Vagina (tissue), 2 donors: ENCODE measurements at regions not wholly inside any gene's neighbourhood (a gene's known extent, or its start where the extent isn't known, plus 50 kb on each side); places are given as distances from the start of the nearest gene placed in this dataset.

Experiments used
- DNase-seq, 2 donors: peaks; one replicate each; pipeline ENCODE4 v3.0.0-alpha.2; 2017; ENCODE audit errors: extremely low spot score in 2 of 2
- H3K27ac ChIP-seq: fragments of 200-600 bp; sonication (generic); one replicate; pipeline ENCODE4 v1.5.1; 2019
- H3K27me3 ChIP-seq: fragments of 200-600 bp; sonication (generic); one replicate; pipeline ENCODE4 v1.5.1; 2019
- H3K36me3 ChIP-seq, 2 donors: fragments of 200-600 bp; sonication (generic); one replicate each; pipeline ENCODE4 v1.5.1; 2017 to 2019
- H3K4me1 ChIP-seq: fragments of 200-600 bp; sonication (generic); one replicate; pipeline ENCODE4 v1.5.1; 2019
- H3K4me3 ChIP-seq, 2 donors: fragments of 200-600 bp; sonication (generic); 1 replicate in 1 of 2; 2 replicates in 1 of 2; pipeline ENCODE4 v1.5.1; 2016 to 2019
- H3K9me3 ChIP-seq: fragments of 200-600 bp; sonication (generic); one replicate; pipeline ENCODE4 v1.5.1; 2019
- POLR2A ChIP-seq, 2 donors: fragments of 450-650 bp; IDR thresholded peaks; one replicate each; pipeline ENCODE4 v1.6.1; 2017; ENCODE audit warnings: antibody characterized with exemption in 2 of 2, mild to moderate bottlenecking in 2 of 2, moderate library complexity in 2 of 2
- POLR2AphosphoS5 ChIP-seq, 2 donors: sonication (generic); formaldehyde crosslinking; IDR thresholded peaks; one replicate each; pipeline ENCODE4 v1.9.0; 2017; ENCODE audit warnings: antibody characterized with exemption in 2 of 2, mild to moderate bottlenecking in 2 of 2, low read depth in 1 of 2; ENCODE audit not compliant: insufficient read depth in 1 of 2
- intact Hi-C: fragments of 100-400 bp; cut with DNase I; formaldehyde crosslinking; loops from one replicate; pipeline ENCODE4 v1.15.1; 2023
- TF ChIP-seq, protein P1 (sequence below), 3 experiments: fragments of 450-650 bp in 2 of 3; fragments of 200-600 bp in 1 of 3; sonication (generic) in 1 of 3; IDR thresholded peaks; one replicate each; pipeline ENCODE4 v1.5.1; 2017 to 2019; ENCODE audit warnings: antibody characterized with exemption in 3 of 3, mild to moderate bottlenecking in 2 of 3, moderate library complexity in 2 of 3

DNA sequence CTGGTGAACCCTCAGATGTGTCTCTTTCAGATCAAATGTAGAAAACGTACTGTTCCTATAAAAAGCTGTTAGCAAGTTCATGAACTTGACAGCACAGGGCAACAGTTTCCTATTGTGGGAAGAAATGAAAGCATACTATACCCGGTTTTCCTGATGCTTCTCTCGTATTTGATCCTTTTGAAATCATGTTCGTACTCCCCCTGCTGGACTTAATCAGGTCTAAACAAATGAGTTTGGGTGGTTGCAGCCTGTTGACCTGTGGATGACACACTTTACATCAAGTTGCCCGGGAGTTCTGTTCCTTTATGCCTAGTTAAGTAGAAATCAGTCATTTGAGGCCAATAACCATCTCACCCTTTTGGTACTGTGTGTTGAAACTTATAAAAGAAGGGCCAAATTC is 1992.3 kb downstream of the MAT2B start:
- Histone ChIP-seq H3K9me3 (no peaks in the 10 kb centered on the region), H3K36me3 (no peaks in the 10 kb centered on the region), H3K27ac (no peak overlapping the region), H3K27me3 (no peaks in the 10 kb centered on the region), H3K4me3 (no peak overlapping the region), H3K4me1 (no peaks in the 10 kb centered on the region)
- TF ChIP-seq POLR2A (IDR thresholded peaks at IDR 0.05) (no peak), POLR2AphosphoS5 (IDR thresholded peaks at IDR 0.05; ENCODE audit: insufficient read depth in 1 of 2, low read depth in 1 of 2) (no peak)
- TF ChIP-seq, protein P1, sequence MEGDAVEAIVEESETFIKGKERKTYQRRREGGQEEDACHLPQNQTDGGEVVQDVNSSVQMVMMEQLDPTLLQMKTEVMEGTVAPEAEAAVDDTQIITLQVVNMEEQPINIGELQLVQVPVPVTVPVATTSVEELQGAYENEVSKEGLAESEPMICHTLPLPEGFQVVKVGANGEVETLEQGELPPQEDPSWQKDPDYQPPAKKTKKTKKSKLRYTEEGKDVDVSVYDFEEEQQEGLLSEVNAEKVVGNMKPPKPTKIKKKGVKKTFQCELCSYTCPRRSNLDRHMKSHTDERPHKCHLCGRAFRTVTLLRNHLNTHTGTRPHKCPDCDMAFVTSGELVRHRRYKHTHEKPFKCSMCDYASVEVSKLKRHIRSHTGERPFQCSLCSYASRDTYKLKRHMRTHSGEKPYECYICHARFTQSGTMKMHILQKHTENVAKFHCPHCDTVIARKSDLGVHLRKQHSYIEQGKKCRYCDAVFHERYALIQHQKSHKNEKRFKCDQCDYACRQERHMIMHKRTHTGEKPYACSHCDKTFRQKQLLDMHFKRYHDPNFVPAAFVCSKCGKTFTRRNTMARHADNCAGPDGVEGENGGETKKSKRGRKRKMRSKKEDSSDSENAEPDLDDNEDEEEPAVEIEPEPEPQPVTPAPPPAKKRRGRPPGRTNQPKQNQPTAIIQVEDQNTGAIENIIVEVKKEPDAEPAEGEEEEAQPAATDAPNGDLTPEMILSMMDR (IDR thresholded peaks at IDR 0.05): no peak
- intact Hi-C loops: no loop called here
- DNase-seq: no peak

DNA sequence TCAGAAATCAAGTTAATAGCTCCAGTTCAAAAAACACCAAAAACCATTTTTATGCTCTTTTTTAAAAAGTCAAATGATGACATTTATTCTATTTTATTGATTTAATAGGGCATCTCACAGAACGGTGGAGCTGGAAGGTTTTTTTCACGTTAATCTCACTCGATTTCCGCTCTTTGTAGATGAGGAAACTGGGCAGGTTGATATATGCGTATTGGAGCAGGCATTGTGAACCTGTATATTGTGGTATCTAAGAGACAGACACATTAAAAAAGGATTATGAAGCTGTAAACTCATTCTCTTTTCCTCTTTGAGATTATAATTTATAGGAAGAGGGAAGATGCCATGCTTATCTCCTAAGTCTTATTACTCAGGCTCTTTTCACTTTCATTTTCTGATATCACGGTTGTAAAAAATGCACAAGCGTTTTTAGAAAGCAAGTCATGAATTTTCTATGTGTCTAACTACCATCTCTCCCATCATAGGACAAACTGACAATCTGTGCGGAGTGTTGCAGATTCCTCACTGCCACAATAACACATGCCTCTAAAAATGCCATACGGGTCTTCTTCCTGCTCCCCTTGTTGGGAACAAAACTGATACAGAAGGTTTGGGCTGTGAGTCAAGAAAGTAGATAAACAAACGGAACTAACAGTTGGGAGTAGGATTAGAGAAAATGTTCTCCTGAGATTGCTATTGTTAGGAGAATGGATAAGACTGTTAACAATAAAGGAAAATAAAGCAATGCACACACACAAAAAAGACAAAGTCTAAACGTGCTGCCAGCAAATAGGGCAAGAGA is 1997.7 kb downstream of the MAT2B start:
- no peak for TF ChIP-seq POLR2AphosphoS5 (IDR thresholded peaks at IDR 0.05; ENCODE audit: insufficient read depth in 1 of 2, low read depth in 1 of 2)
- no peak for TF ChIP-seq POLR2A (IDR thresholded peaks at IDR 0.05)
- TF ChIP-seq, protein P1 (IDR thresholded peaks at IDR 0.05): no peak
- no peak overlapping the region for H3K27ac ChIP-seq
- no peaks in the 10 kb centered on the region for H3K27me3 ChIP-seq
- H3K36me3 ChIP-seq: no peaks in the 10 kb centered on the region
- intact Hi-C loops: no loop called here
- no peak overlapping the region for H3K4me3 ChIP-seq
- H3K4me1 ChIP-seq: no peaks in the 10 kb centered on the region
- DNase-seq: no peak
- no peaks in the 10 kb centered on the region for H3K9me3 ChIP-seq

DNA sequence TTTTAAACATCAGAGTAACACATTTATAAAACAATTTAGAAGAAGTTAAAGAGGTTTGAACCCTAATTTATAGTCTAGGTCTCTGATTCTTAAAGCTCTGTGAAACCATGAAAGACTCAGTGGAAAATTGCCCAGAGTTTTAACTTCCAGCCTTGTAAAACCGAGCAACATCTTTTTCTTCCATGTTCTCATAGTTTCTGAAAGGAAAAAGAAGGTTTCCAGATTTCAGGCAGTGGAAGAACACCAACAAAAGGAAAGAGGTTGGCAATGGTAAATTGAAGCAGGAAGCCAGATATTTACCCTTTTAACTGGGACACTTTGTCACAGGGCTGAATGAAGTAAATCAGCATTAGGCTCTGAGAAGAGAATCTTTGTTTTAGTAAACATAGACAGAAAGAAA is 1999.3 kb downstream of the MAT2B start:
- Histone ChIP-seq H3K9me3 (no peaks in the 10 kb centered on the region), H3K27ac (no peak overlapping the region), H3K4me3 (no peak overlapping the region), H3K36me3 (no peaks in the 10 kb centered on the region), H3K27me3 (no peaks in the 10 kb centered on the region), H3K4me1 (no peaks in the 10 kb centered on the region)
- no peak for TF ChIP-seq POLR2A (IDR thresholded peaks at IDR 0.05)
- TF ChIP-seq, protein P1 (IDR thresholded peaks at IDR 0.05): no peak
- no peak for TF ChIP-seq POLR2AphosphoS5 (IDR thresholded peaks at IDR 0.05; ENCODE audit: insufficient read depth in 1 of 2, low read depth in 1 of 2)
- DNase-seq: no peak
- intact Hi-C loops: no loop called here

DNA sequence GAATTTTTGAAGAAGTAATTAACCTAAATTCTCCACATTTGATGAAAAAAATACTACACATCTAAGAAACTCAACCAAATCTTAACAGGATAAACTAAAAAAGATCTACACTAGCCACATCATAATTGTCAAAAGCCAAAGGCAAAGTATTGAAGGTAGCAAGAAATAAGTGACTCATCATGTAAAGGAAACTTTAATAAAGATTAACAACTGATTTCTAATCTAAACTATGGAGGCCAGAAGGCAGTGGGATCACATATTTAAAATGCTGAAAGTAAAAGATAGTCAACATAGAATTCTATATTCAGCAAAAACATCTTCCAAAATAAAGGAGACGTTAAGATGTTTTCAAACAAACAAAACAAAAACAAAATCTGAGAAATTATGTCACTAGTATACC is 2002.9 kb downstream of the MAT2B start:
- intact Hi-C loops: no loop called here
- Histone ChIP-seq H3K4me3 (no peak overlapping the region), H3K9me3 (no peaks in the 10 kb centered on the region), H3K36me3 (no peaks in the 10 kb centered on the region), H3K27ac (no peak overlapping the region), H3K4me1 (no peaks in the 10 kb centered on the region), H3K27me3 (no peaks in the 10 kb centered on the region)
- TF ChIP-seq, protein P1 (IDR thresholded peaks at IDR 0.05): no peak
- TF ChIP-seq POLR2A (IDR thresholded peaks at IDR 0.05) (no peak), POLR2AphosphoS5 (IDR thresholded peaks at IDR 0.05; ENCODE audit: insufficient read depth in 1 of 2, low read depth in 1 of 2) (no peak)
- DNase-seq: no peak

DNA sequence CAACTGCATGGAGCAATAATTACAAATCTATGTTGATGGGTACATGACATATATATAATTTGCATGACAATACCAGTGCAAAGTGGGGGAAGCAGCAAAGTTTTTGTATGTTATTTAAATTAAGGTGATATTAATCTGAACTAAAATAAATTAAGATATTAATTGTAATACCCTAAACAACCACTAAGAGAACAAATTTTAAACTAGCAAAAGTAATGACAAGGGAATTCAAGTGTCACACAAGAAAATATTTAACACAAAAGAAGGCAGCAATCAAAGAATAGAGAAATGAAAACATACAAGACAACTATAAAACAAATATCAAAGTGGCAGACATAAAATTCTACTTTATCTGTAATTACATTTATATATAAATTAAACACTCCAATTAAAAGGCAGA is 2003.4 kb downstream of the MAT2B start:
- intact Hi-C loops: no loop called here
- Histone ChIP-seq H3K27ac (no peak overlapping the region), H3K9me3 (no peaks in the 10 kb centered on the region)

More for the DNA sequence above, 2003.4 kb downstream of the MAT2B start:
- no peak for TF ChIP-seq POLR2A (IDR thresholded peaks at IDR 0.05)
- TF ChIP-seq POLR2AphosphoS5 (IDR thresholded peaks at IDR 0.05; ENCODE audit: insufficient read depth in 1 of 2, low read depth in 1 of 2): no peak
- TF ChIP-seq, protein P1 (IDR thresholded peaks at IDR 0.05): no peak
- Histone ChIP-seq H3K4me3 (no peak overlapping the region), H3K36me3 (no peaks in the 10 kb centered on the region), H3K4me1 (no peaks in the 10 kb centered on the region), H3K27me3 (no peaks in the 10 kb centered on the region)
- DNase-seq: no peak
